Gastroesophageal sphincter (tissue), 4 donors: ENCODE measurements at regions not wholly inside any gene's neighbourhood (a gene's known extent, or its start where the extent isn't known, plus 50 kb on each side); places are given as distances from the start of the nearest gene placed in this dataset.

ENCODE experiments used
- ATAC-seq: fragments of 150-250 bp; one replicate; pipeline ENCODE4 v1.9.1; 2016; ENCODE audit warnings: mild to moderate bottlenecking, moderate library complexity
- H3K27ac ChIP-seq, 4 donors: fragments of 200-600 bp; sonication (generic) in 3 of 4; 1 replicate in 3 of 4; 2 replicates in 1 of 4; pipeline ENCODE4 v1.5.1; 2016 to 2019
- H3K27me3 ChIP-seq: fragments of 200-600 bp; sonication (generic); one replicate; pipeline ENCODE4 v1.5.1; 2019
- H3K36me3 ChIP-seq, 2 donors: fragments of 200-600 bp; sonication (generic); one replicate each; pipeline ENCODE4 v1.5.1; 2019; ENCODE audit warnings: control low read depth in 1 of 2
- H3K4me1 ChIP-seq, 3 donors: fragments of 200-600 bp; sonication (generic); 1 replicate in 2 of 3; 2 replicates in 1 of 3; pipeline ENCODE4 v1.5.1; 2016 to 2019; ENCODE audit warnings: control low read depth in 2 of 3
- H3K4me3 ChIP-seq, 2 donors: fragments of 200-600 bp; sonication (generic); one replicate each; pipeline ENCODE4 v1.5.1; 2019; ENCODE audit warnings: mild to moderate bottlenecking in 1 of 2, moderate library complexity in 1 of 2
- H3K9me3 ChIP-seq, 3 donors: fragments of 200-600 bp; sonication (generic); one replicate each; pipeline ENCODE4 v1.5.1; 2017 to 2019; ENCODE audit warnings: control low read depth in 2 of 3
- EP300 ChIP-seq: sonication (generic); formaldehyde crosslinking; IDR thresholded peaks from one replicate; pipeline ENCODE4 v1.6.1; 2017; ENCODE audit warnings: antibody characterized with exemption, mild to moderate bottlenecking
- POLR2A ChIP-seq, 2 donors: fragments of 450-650 bp; IDR thresholded peaks; one replicate each; pipeline ENCODE4 v1.6.1; 2017; ENCODE audit warnings: antibody characterized with exemption in 2 of 2, mild to moderate bottlenecking in 2 of 2, moderate library complexity in 1 of 2
- POLR2AphosphoS5 ChIP-seq: sonication (generic); formaldehyde crosslinking; IDR thresholded peaks from one replicate; pipeline ENCODE4 v1.6.1; 2017; ENCODE audit warnings: antibody characterized with exemption
- WGBS, 2 donors: methylation state at CpG; one replicate each; pipeline ENCODE4 v1.1.5; 2018; ENCODE audit warnings: low coverage in 1 of 2; 5-methylcytosine and 5-hydroxymethylcytosine counted together
- TF ChIP-seq, protein P1 (sequence below), 4 experiments: fragments of 200-600 bp in 2 of 4; fragments of 450-650 bp in 2 of 4; sonication (generic) in 1 of 4; IDR thresholded peaks; one replicate each; pipeline ENCODE4 v1.5.1; 2017 to 2019; ENCODE audit warnings: antibody characterized with exemption in 4 of 4, mild to moderate bottlenecking in 2 of 4, moderate library complexity in 2 of 4

DNA sequence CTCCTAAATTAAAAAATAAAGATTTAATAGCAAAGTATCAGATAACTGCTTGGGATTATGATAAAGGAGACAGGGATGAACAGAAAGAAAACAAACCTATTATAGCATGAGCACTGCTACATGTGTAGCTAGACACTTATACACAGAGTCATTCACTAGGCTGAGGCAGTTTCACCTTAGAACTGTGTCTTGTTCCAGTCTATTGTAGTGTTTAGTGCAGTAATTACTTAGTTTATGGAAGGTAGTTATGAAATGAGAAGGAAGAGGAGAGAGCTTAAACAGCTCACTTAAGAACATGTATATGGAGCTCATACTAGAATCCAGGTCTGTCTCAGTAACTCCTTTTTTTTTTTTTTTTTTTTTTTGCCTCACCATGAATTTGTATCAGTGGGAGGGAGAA is 441.4 kb downstream of the PDCD6IP start:
- H3K27me3 ChIP-seq: no peaks in the 10 kb centered on the region
- no peaks in the 10 kb centered on the region for H3K9me3 ChIP-seq
- no peak overlapping the region for H3K4me3 ChIP-seq
- H3K4me1 ChIP-seq: no peaks in the 10 kb centered on the region
- no peak for ATAC-seq
- H3K27ac ChIP-seq: no peak overlapping the region
- TF ChIP-seq POLR2AphosphoS5 (no peak), EP300 (no peak), POLR2A (IDR thresholded peaks at IDR 0.05) (no peak)
- TF ChIP-seq, protein P1, sequence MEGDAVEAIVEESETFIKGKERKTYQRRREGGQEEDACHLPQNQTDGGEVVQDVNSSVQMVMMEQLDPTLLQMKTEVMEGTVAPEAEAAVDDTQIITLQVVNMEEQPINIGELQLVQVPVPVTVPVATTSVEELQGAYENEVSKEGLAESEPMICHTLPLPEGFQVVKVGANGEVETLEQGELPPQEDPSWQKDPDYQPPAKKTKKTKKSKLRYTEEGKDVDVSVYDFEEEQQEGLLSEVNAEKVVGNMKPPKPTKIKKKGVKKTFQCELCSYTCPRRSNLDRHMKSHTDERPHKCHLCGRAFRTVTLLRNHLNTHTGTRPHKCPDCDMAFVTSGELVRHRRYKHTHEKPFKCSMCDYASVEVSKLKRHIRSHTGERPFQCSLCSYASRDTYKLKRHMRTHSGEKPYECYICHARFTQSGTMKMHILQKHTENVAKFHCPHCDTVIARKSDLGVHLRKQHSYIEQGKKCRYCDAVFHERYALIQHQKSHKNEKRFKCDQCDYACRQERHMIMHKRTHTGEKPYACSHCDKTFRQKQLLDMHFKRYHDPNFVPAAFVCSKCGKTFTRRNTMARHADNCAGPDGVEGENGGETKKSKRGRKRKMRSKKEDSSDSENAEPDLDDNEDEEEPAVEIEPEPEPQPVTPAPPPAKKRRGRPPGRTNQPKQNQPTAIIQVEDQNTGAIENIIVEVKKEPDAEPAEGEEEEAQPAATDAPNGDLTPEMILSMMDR (IDR thresholded peaks at IDR 0.05): no peak
- no peaks in the 10 kb centered on the region for H3K36me3 ChIP-seq

DNA sequence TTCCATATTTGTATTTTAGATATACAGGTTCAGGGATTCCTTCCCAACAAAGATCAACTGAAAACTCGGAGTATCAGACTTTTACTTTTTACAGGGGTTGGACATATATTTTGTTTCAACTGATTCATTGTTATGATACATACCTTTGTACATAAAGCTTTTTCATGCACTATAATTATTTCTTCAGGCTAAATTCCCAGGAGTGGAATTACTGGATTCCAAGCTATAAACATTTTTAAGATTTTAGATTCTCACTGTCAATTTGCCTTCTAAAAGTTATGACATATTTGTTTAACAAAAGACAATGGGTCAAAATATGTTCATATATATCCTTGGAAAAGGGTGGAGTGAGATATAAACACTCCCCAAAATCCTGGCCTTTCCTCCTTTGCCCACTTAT is 449.0 kb downstream of the PDCD6IP start:
- TF ChIP-seq POLR2A (IDR thresholded peaks at IDR 0.05): no peak
- TF ChIP-seq POLR2AphosphoS5: no peak
- TF ChIP-seq, protein P1 (IDR thresholded peaks at IDR 0.05): no peak

GRCh38 chr3:34248352-34248751 is 449.9 kb downstream of the PDCD6IP start:
- Histone ChIP-seq H3K27ac (no peak overlapping the region), H3K27me3 (no peaks in the 10 kb centered on the region), H3K4me1 (peaks cover 0 to 10% (median 0%) of the 10 kb centered on the region in 3 donors), H3K9me3 (no peaks in the 10 kb centered on the region), H3K36me3 (no peaks in the 10 kb centered on the region), H3K4me3 (no peak overlapping the region)
- ATAC-seq: no peak
- TF ChIP-seq, protein P1 (IDR thresholded peaks at IDR 0.05): no peak
- no peak for TF ChIP-seq EP300
- TF ChIP-seq POLR2AphosphoS5: no peak
- TF ChIP-seq POLR2A (IDR thresholded peaks at IDR 0.05): no peak
- WGBS, 2 donors: 86 to 88% methylated on average over 1 of the region's 2 CpGs

More for the DNA sequence above, 449.0 kb downstream of the PDCD6IP start:
- WGBS, 2 donors: 36 to 88% methylated on average over 1 of the region's 1 CpG
- no peak overlapping the region for H3K27ac ChIP-seq
- no peak overlapping the region for H3K4me3 ChIP-seq
- ATAC-seq: no peak
- no peaks in the 10 kb centered on the region for H3K27me3 ChIP-seq
- no peaks in the 10 kb centered on the region for H3K36me3 ChIP-seq
- H3K4me1 ChIP-seq: peaks cover 0 to 10% (median 0%) of the 10 kb centered on the region in 3 donors
- no peaks in the 10 kb centered on the region for H3K9me3 ChIP-seq

GRCh38 chr3:34254285-34254684 is 455.9 kb downstream of the PDCD6IP start:
- Histone ChIP-seq H3K4me1 (peaks cover 0 to 29% (median 0%) of the 10 kb centered on the region in 3 donors), H3K4me3 (no peak overlapping the region), H3K27me3 (no peaks in the 10 kb centered on the region), H3K27ac (no peak overlapping the region), H3K9me3 (no peaks in the 10 kb centered on the region), H3K36me3 (no peaks in the 10 kb centered on the region)
- ATAC-seq: no peak
- 65% methylated on average over 2 of the region's 2 CpGs; no CpG with 5 or more reads in 1 of the 2 donors for WGBS, 2 donors
- TF ChIP-seq POLR2A (IDR thresholded peaks at IDR 0.05) (no peak), EP300 (no peak), POLR2AphosphoS5 (no peak)
- TF ChIP-seq, protein P1 (IDR thresholded peaks at IDR 0.05): no peak

GRCh38 chr3:34256021-34256420 is 457.6 kb downstream of the PDCD6IP start:
- no peak for ATAC-seq
- Histone ChIP-seq H3K4me1 (peaks cover 0 to 32% (median 6%) of the 10 kb centered on the region in 3 donors), H3K27ac (no peak overlapping the region), H3K36me3 (no peaks in the 10 kb centered on the region), H3K9me3 (no peaks in the 10 kb centered on the region), H3K27me3 (no peaks in the 10 kb centered on the region), H3K4me3 (no peak overlapping the region)
- no CpG with 5 or more reads among the region's 2 CpGs for WGBS, 2 donors
- TF ChIP-seq POLR2AphosphoS5 (no peak), EP300 (no peak)
